Mesodermal cell (in vitro differentiated cells): ENCODE measurements at regions not wholly inside any gene's neighbourhood (a gene's known extent, or its start where the extent isn't known, plus 50 kb on each side); places are given as distances from the start of the nearest gene placed in this dataset.

Experiments used
- H3K27ac ChIP-seq: 2 replicates; pipeline ENCODE4 v1.7.0; 2013; ENCODE audit warnings: mild to moderate bottlenecking, low read depth, low read length, moderate library complexity; ENCODE audit not compliant: severe bottlenecking
- H3K36me3 ChIP-seq: 2 replicates; pipeline ENCODE4 v1.7.1; 2013; ENCODE audit warnings: mild to moderate bottlenecking, low read length, moderate library complexity; ENCODE audit not compliant: control insufficient read depth, insufficient read depth
- H3K4me1 ChIP-seq: one replicate; pipeline ENCODE4 v1.7.1; 2013; ENCODE audit warnings: mild to moderate bottlenecking, low read length; ENCODE audit not compliant: insufficient read depth, control insufficient read depth, poor library complexity, severe bottlenecking
- H3K4me3 ChIP-seq: 2 replicates; pipeline ENCODE4 v1.7.0; 2013; ENCODE audit warnings: low read length, control low read depth, mild to moderate bottlenecking; ENCODE audit not compliant: insufficient read depth, poor library complexity, severe bottlenecking; ENCODE audit errors: extremely low read depth
- H3K9me3 ChIP-seq: 2 replicates; pipeline ENCODE4 v1.7.1; 2013; ENCODE audit warnings: mild to moderate bottlenecking, low read length, moderate library complexity; ENCODE audit not compliant: control insufficient read depth
- WGBS, 2 experiments: methylation state at CpG; one replicate each; pipeline ENCODE4 v1.1.5; 2013; ENCODE audit warnings: missing lambda C conversion rate in 2 of 2; ENCODE audit not compliant: insufficient coverage in 2 of 2; 5-methylcytosine and 5-hydroxymethylcytosine counted together

- Histone ChIP-seq H3K4me1 (no peaks in the 10 kb centered on the region), H3K9me3 (no peaks in the 10 kb centered on the region), H3K36me3 (no peaks in the 10 kb centered on the region), H3K27ac (no peak overlapping the region), H3K4me3 (no peak overlapping the region)
- 78% methylated on average over 1 of the region's 2 CpGs; no CpG with 5 or more reads in 1 of the 2 experiments for WGBS, 2 experiments
Measured at GRCh38 chr7:24192053-24192452, 91.9 kb upstream of the NPY start.

DNA sequence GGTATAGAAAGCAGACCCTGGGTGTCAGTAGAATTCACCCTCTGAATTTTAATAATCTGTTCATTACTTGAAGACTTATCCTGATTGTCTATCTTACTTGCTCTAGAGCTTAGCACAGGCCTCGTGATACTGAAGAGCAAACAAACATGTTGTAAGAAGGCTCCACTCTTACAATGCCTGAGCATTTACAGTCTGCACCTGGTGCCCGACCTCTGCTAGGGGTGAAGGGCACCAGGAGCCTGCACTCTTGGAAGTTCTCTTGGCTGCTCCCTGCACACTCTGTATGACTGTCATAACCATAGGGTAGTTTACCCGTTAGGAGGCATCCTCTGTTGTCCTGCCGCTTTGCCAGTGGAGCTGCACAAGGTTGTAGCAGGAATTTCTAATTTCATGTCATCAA is 91.3 kb upstream of the NPY start:
- H3K36me3 ChIP-seq, result no peaks in the 10 kb centered on the region
- peaks cover 3% of the 10 kb centered on the region for H3K4me1 ChIP-seq
- WGBS, 2 experiments, result 83 to 88% methylated on average over 2 of the region's 4 CpGs
- no peaks in the 10 kb centered on the region for H3K9me3 ChIP-seq
- H3K27ac ChIP-seq, result no peak overlapping the region
- H3K4me3 ChIP-seq, result no peak overlapping the region

DNA sequence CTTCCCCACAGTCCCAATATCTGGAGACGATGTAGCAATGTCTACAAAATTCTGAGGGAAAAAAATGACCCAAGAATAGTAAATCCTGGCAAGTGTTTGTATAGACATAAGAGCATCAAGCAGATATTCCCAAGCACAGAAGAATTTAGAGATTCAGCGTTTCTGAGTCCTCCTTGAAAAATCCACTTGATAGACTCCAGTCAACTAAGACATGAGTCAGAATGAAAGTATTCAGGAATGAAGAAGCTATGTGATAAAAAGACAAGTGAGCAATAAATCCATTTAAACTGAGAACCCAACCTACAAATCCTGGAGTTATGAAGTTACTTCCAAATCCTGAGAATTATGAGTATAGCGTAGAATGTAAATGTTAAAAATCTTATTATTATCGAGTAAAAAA is 86.1 kb upstream of the NPY start:
- no peaks in the 10 kb centered on the region for H3K36me3 ChIP-seq
- H3K4me1 ChIP-seq, result peaks cover 14% of the 10 kb centered on the region
- no peak overlapping the region for H3K27ac ChIP-seq
- H3K9me3 ChIP-seq, result no peaks in the 10 kb centered on the region
- H3K4me3 ChIP-seq, result no peak overlapping the region
- WGBS, 2 experiments, result 100% methylated on average over 1 of the region's 4 CpGs; no CpG with 5 or more reads in 1 of the 2 experiments

DNA sequence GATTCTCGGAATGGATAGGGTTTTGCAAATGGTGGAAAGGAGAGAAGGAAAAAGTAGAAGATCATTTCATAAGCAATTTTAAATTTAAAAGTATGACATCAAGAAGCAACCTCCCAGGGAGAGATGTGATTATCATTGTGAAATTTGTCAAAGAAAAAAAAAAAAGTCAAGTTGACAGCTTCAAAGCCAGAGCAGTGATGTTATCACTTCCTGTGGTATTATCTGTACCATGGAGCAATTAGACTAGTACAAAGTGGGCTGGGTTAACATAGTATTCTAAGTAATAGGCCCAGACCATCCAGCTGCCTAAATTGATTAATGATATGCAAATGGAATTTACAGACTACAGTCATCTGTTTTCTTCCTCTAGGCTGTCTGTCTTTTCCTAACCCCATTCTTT is 84.0 kb upstream of the NPY start:
- Histone ChIP-seq H3K9me3 (no peaks in the 10 kb centered on the region), H3K36me3 (no peaks in the 10 kb centered on the region), H3K4me1 (peaks cover 14% of the 10 kb centered on the region), H3K4me3 (no peak overlapping the region), H3K27ac (no peak overlapping the region)
- WGBS, 2 experiments, result no CpG with 5 or more reads among the region's 1 CpG

GRCh38 chr7:24200407-24200966 is 83.5 kb upstream of the NPY start:
- Histone ChIP-seq H3K4me1 (peaks cover 14% of the 10 kb centered on the region), H3K4me3 (no peak overlapping the region), H3K36me3 (no peaks in the 10 kb centered on the region), H3K9me3 (no peaks in the 10 kb centered on the region), H3K27ac (peak overlapping the region; percentile 57)
- WGBS, 2 experiments, result 95 to 100% methylated on average over 1 to 2 of the region's 9 CpGs

GRCh38 chr7:24201226-24201625 is 82.8 kb upstream of the NPY start:
- H3K4me1 ChIP-seq, result peaks cover 14% of the 10 kb centered on the region
- no peaks in the 10 kb centered on the region for H3K9me3 ChIP-seq
- no peak overlapping the region for H3K4me3 ChIP-seq
- 78 to 90% methylated on average over 2 to 3 of the region's 4 CpGs for WGBS, 2 experiments
- H3K36me3 ChIP-seq, result no peaks in the 10 kb centered on the region
- peak overlapping the region; percentile 57 for H3K27ac ChIP-seq

DNA sequence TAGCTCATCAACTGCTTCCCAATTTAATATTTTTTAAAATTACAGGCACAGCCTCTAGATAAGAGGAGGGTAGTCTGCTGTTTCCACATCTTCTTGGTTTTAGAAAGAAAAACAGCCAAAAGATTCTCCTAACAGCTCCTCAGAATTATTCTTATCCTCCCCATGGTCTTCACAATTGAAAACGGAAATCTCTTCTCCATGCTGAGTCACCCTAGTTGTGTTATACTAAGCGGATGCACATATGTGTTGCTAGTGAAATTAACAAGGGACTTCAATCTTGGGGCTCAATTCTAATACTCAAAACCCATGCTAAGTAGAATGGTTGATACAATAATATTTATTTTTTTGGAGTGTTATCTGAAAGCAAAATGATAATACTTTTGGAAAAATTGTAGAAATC is 71.9 kb upstream of the NPY start:
- H3K9me3 ChIP-seq, result no peaks in the 10 kb centered on the region
- 100% methylated on average over 1 of the region's 2 CpGs; no CpG with 5 or more reads in 1 of the 2 experiments for WGBS, 2 experiments
- no peaks in the 10 kb centered on the region for H3K36me3 ChIP-seq
- H3K27ac ChIP-seq, result no peak overlapping the region
- no peak overlapping the region for H3K4me3 ChIP-seq
- no peaks in the 10 kb centered on the region for H3K4me1 ChIP-seq

DNA sequence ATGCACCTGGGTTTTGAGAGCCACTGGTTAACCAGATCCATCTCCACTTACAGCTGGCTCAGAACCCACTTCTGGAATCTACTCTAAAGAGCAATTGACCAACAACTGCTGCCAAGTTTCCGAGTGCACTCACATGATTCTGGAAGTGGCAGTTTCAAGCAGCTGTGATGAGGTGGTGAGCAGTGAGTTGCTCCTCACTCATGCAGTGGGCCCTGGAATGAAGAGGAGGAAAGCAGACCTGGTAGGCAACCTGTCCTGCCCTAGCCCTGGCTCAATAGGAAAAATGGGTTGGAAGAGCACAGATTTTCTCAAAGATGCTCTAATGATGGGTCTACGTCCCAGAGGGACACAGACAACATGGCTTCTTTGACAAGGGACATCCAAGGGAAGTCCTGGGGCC is 70.7 kb upstream of the NPY start:
- H3K36me3 ChIP-seq, result no peaks in the 10 kb centered on the region
- 92 to 100% methylated on average over 1 to 2 of the region's 2 CpGs for WGBS, 2 experiments
- H3K9me3 ChIP-seq, result no peaks in the 10 kb centered on the region
- H3K27ac ChIP-seq, result no peak overlapping the region
- H3K4me1 ChIP-seq, result no peaks in the 10 kb centered on the region
- H3K4me3 ChIP-seq, result no peak overlapping the region

DNA sequence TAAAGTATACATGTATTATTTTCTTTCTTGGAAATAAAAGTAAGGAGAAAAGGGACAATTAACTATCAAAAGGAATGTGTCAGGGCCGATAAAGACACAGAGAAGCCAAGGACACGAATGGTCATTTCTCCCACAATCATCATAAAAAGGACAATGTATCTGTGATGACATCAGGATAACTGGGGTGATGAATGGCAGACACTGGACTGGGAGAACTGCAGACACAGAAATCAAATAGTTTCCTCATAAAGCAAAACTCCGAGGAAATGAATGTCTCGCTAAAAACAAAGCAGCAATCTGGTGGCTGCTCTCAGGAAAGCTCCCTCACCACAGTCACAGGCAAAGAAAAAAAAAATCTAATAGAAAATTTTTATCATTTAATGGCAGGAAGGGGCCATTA is 69.3 kb upstream of the NPY start:
- WGBS, 2 experiments, result no CpG with 5 or more reads among the region's 4 CpGs
- Histone ChIP-seq H3K4me1 (no peaks in the 10 kb centered on the region), H3K4me3 (no peak overlapping the region), H3K9me3 (no peaks in the 10 kb centered on the region), H3K27ac (no peak overlapping the region), H3K36me3 (no peaks in the 10 kb centered on the region)

GRCh38 chr7:24216576-24217125 is 67.3 kb upstream of the NPY start:
- H3K36me3 ChIP-seq, result no peaks in the 10 kb centered on the region
- H3K27ac ChIP-seq, result no peak overlapping the region
- no peaks in the 10 kb centered on the region for H3K4me1 ChIP-seq
- WGBS, 2 experiments, result 80 to 92% methylated on average over 1 to 2 of the region's 2 CpGs
- H3K4me3 ChIP-seq, result no peak overlapping the region
- H3K9me3 ChIP-seq, result no peaks in the 10 kb centered on the region

GRCh38 chr7:24221500-24221899 is 62.5 kb upstream of the NPY start:
- Histone ChIP-seq H3K36me3 (no peaks in the 10 kb centered on the region), H3K4me1 (no peaks in the 10 kb centered on the region), H3K27ac (no peak overlapping the region), H3K4me3 (no peak overlapping the region), H3K9me3 (peaks cover 5% of the 10 kb centered on the region)
- no CpG with 5 or more reads among the region's 2 CpGs for WGBS, 2 experiments
